HG03354 (cell line): ENCODE measurements at regions not wholly inside any gene's neighbourhood (a gene's known extent, or its start where the extent isn't known, plus 50 kb on each side); places are given as distances from the start of the nearest gene placed in this dataset.

Experiments
- ATAC-seq: cut with Tn5 transposase; IDR thresholded peaks from one replicate; pipeline ENCODE4 v1.9.1; 2021; ENCODE audit warnings: mild to moderate bottlenecking; ENCODE audit not compliant: unreplicated experiment, poor library complexity, severe bottlenecking

DNA sequence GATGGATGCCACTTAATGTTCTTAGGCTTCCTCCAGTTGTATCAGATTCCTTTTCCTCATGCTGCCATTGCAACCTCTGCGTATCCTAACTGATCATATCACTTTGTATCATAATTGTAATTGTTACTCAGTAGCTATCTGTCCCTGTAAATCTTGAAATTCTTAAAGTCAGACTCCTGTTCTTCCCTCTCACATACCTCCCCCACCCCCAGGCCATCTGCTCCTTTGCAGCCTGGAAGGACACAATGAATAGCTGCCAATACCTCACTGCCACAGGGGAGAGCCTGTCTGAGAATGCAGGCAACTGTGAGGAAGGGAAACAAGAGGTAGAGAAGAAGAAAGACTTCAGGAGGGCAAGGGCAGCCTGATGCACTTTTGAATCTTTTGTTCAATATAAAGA, 228.5 kb downstream of the ENC1 start:
- no peak for ATAC-seq

DNA sequence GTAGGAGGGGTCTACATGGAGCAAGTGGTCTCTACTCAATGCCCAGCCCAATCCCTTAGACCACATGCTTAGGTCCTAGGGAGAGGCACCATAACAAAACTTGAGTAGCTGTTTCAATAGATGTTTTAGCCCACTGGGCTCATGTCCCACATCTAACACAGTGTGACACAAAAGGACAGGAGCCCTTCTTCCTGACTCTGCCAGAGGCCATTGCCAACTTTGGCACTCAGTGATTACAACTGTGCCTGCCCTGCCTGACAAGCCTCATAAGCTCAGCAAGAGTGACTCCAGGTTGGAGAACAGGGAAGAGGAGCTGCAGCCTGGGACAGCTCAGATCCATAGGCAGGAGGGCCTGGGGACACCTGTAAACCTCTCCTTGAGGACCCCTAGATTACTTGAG, 230.8 kb downstream of the ENC1 start:
- no peak for ATAC-seq

DNA sequence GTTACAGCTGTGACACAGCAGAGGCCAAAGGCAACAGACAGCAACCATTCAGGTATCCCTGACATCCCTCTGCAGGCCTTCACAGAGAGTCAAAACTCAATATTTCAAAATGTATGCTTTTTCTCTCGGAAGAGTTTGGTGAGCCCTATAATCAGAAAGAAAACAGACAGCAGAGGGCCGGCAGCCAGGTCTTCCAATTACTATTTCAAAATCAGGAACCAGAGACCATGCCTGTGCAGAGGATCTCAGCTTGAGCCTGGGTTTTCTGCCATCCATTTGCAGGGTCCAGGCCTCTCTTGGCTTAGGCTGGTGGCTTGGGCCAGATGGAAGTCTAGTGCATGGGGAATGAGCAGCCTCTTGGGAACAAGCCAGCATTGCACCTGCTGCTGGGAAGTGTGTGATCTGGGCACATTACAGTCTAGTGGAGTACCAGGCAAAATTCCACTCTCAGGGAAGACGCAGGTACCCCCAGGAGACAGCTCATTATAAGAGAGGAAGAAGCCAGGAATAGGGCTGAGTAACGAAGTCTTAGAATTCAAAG, 231.3 kb downstream of the ENC1 start:
- no peak for ATAC-seq

DNA sequence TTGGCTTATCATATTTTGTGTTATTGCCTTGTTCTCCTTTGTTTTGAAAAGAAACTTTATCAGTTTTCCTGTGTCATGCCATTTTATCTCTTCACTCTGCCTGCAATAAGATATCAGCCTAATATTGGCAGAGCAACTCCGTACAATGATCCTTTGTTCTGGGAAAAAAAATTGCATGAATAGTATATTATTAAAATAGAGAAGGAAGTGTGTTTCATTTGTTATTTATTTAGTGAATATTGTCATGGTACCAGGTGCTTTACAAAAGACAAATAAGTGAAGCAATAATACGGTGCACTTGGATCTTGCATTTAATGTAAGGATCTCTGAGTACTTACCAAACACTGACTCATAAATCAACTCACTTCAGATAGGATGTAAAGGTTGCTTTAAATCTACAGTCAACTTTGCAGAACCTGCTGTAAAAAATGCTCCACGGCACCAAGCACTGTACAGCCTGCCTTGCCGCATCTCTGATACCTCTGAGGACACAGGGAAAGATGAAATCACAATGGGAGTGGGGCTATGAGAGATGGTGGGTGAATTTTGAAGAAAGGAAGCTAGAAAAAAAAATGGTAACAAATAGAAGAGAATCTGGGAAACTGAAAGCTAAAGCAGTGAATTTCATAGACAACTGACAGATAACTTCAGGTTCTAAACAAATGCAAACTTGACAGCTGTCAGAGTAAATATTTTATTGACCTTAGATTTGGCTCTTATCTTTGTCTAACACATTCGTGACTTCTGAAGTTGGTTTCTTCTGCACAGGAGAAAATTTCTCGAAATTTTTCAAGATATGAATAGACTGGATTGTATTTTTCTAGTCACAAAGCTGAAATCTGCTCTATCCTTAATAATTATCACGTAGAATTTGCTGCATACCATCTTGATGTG, 232.1 kb downstream of the ENC1 start:
- no peak for ATAC-seq

DNA sequence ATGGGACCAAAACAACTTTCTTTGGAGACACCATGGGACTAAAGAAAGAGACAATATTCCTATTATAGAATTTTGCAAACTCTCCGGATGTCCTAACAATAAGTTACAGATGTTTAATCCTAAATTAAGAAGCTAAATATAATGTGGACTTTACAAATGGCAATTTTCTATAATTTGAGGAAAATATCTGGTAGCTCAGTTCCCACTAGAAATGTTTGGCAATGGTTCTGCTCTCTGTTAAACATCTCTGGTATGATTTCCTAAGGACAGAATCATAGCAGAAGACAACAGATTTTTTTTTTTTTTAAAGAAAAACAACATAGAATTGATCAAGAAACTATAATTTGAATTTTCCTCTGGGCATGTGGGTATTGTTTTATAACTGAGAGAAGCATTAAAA, 232.8 kb downstream of the ENC1 start:
- ATAC-seq, result no peak

DNA sequence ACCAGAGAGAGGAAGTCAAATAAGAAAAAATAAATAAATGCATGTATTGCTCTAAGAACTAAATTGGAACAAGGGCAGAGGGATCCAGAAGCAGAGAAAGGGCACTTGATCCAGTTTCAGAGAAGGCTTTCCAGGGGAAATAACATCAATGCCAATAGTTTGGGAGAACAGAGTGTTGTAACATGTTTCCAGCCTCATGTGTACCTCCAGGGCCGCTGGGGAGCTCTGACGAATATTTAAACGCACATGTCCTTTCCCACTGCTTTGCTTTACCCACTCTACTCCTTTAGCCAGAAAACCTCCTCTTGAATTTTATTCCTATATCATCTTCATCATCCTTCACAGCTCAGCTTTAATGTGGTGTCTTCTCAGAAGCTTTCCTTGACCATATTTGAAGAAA, 233.7 kb downstream of the ENC1 start:
- no peak for ATAC-seq

DNA sequence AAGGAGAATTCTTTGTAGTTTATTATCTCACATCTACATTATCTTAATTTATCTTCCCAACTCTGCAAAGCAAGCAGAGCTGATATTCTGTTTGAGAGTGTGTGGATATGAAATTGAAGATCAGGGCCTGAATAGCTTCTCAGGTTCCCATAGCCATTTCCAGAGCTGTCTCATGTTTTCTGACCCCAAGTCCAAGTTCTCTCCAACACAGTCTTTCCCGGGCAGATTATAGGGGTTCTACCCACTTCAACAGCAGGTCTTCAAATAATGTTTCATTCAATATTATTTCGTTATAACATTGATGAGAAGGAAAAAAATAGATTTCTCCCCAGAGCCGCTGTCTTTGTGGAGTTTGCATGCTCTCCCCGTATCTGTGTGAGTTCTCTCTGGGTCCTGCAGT, 234.9 kb downstream of the ENC1 start:
- ATAC-seq, result no peak

DNA sequence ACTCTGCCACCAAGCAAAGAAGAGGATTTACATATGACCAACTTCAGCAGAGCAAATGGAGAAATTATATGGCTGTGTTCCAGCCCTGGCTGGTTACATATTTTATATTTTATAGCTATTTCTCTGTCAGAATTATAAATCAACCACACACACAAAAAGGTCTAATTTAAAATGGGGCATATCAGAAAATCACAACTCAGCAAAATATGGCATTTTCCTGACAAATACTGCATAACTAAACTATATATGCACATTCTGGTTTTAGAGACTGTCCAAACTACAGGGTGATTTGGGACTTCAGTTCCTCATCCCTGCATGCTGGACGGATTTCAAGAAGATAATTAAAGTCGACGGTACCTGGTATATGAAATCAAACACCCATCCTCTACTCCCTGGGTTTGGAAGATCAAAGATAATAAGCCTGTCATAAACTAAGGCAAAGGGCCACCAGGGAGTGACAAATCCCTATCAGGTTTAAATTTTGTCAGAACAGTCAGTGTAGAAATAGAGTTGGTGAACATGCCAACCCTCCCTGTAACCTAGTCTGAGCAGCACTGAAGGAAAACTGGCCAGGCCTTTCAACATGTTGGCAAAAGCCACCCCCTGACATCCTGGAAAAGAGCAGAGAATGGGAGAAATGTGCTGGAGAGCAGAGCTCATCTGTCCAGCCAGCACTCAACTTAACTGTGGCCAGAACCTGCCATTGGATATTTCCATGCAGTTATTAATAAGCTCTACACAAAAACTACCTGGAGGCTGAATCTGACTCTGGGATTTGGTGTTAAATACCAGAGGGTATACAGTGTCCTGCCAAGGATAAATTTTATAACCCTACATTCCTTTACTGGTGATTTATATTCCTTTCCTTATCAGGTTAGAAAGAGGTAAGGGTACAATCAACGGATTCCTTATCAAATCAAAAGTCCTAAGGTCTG, 235.7 kb downstream of the ENC1 start:
- ATAC-seq, result no peak

DNA sequence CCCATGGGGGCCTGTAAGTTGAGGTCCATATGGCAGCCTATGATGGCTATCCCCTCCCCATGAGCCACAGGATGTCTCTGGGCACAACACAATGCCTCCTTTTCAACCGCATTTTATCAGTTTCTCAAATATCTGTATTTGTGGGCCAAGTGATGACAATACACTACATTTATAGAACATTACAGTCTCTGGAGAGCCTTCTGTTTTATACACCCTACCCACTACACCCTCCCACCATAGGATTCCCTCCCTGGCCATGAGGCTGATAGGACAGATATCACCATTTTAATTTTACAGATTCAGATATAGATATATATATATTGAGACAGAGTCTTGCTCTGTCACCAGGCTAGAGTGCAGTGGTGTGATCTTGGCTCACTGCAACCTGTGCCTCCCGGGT, 236.8 kb downstream of the ENC1 start:
- no peak for ATAC-seq

DNA sequence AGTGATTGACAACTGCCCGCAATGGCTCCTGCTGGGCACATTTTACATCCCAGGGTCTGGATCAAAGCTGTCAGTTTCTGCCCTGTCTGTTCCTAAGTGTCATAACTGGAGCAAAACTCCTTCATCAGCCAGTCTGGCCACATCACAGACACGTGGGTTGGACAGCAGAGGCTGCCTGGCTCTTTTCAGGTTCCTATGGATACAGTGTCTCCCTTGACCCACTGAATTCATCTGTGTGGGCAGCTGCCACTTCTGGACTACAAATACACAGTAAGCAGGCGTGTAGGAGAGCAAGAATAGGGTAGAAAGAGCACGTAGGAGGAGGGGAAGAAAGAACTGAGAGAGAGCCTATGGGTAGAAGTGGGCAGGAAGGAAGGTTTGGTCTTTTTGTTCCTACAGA, 238.0 kb downstream of the ENC1 start:
- ATAC-seq, result no peak

DNA sequence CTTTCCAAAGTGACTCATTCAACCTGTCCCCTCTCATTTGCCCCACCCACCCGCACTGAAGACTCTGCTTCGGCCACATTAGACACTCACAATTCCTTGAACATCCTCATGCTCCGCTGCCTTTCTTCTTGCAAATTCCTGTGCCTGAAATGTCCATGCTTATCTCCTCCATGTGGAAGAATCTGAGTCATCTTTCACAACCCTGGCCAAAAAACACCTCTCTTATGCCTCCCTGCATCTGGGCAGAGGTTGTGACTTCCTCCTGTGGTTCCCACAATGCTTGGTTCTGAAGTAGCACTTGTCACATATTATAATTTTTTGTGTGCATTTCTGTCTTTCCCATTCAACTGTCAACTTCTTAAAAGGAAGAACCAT, 238.6 kb downstream of the ENC1 start:
- ATAC-seq, result no peak

DNA sequence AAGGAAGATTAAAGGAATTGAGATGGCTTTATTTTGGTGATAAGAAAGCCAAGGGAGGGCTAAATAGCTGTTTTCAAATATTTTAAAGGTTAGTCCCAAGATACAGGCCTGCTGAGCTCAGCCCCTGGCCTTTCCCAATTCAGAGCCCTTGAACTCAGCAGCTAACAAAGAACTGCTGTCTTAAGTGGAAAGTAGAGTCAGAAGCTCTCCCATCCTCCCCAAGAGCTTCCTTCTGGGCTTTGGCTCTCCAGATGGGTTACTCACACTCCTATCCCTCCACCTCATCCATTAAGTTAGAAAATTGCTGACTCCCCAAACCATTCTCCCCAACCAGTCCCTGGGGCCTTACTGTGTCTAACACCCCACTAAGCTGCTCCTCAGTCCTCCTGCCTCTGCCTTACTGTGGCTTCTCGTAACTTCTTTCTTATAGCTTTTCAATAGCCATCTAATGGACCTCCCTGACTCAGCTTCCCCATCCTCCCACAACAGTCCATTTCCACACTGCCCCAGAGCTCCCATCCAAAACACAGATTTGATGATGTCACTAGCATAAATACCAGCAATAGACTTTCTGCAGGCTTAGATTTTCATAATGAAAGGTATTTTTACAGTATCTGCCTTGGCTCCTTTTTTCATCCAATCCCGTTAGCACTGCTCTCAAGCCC, 239.1 kb downstream of the ENC1 start:
- no peak for ATAC-seq

DNA sequence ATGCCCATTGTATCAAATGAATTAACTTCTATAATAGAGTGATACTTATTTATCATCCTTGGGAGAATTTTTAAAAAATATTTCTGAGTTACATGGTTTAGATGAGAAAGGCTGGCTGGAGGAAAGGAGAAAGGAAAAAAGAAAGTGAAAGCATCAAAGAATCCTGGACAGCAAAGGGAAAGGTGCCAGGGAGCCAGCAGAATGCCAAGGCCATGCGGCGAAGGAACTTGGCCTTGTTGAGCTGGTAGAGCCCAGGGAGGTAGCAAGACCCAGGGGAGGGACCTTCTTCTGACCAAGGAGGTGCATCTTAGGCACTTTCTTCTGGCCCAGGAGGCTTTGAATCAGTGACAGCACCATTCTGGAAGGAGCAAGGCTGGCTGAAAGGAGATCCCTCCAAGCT, 240.5 kb downstream of the ENC1 start:
- no peak for ATAC-seq

DNA sequence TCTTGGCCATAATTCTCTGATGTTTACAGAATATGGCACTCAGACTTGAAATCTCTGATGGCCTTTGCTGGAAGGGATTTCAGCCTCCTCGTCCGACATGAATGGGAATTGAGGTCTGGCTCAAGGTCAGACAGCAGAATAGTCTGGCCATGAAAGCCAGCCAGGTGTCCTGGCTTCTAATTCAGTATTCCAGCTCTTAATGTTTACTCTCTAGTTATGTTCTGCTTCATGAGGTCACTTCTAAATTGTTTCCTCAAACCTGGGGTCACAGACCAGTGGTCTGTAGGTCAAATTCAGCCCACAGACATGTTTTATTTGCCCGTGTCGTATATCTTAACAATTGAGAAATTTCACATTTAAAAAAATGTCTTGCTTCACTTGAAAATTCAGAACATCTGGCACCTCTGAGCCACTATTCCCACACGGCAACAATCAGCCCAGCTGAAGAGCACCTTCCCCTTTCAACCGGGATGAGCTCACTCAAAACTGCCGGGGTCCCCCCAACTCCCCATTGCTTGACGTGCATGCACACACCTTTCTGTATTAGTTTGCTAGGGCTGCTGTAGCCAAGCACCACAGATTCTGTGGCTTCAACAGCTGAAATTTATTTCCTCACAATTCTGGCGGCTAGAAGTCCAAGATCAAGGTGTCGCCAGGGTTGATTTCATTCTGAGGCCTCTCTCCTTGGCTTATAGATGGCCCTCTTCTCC, 243.5 kb downstream of the ENC1 start:
- no peak for ATAC-seq

DNA sequence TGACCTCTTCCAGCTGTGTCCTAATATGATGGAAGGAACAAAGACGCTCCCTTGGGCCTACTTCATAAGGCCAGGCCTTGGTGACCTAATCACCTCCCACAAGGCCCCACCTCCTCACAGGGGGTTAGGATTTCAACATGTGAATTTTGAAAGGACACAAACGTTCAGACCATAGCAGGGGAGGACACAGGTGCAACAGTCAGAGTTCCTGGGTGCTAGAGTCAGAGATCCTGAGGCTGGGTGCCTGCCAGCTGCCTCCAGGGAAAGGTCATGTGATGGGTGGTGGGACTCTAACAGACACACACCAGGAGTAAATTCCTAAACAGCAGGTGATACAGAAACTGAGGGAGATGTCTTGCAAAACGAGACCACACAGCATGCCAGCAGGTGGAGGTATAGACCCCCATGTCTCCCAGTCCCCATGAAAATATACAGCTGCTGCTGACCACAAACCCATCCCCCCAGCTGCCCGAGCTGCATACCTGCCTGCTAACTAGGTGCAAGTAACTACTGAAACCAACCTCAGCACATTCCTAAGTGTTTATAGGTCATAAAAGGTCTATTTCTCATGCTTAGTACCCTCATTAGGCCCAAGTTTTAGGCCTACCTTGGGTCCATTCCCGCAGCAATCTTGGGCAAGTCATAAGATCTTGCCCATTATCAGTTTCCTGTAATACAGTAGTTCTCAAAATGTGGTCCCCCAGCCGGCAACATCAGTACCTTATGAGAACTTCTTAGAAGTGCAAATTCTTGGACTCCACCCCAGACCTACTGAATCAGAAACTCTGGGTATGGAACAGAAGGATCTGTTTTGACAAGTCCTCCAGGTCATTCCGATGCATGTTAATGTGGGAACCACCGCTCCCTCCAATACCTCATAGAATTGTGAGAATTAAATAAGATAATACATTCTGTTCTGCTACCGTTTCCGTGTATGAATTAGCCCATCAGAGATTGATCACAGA, 245.3 kb downstream of the ENC1 start:
- ATAC-seq, result no peak

DNA sequence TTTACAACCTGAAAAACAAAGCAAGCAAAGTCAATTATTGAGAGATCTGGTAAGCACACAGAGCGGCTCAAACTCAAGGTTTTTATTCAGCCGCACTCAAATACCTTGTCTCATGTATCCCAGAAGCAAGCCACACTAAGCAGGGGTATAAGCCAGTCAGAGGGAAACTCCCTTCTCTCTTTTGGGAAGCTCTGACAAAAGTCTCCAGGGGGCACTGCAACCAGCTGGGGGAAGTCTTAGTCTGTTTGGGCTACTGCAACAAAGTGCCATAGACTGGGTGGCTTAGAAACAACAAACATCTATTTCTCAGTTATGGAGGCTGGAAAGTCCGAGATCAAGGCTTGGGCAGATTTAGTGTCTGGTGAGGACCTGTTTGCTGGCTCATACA, 246.0 kb downstream of the ENC1 start:
- no peak for ATAC-seq

DNA sequence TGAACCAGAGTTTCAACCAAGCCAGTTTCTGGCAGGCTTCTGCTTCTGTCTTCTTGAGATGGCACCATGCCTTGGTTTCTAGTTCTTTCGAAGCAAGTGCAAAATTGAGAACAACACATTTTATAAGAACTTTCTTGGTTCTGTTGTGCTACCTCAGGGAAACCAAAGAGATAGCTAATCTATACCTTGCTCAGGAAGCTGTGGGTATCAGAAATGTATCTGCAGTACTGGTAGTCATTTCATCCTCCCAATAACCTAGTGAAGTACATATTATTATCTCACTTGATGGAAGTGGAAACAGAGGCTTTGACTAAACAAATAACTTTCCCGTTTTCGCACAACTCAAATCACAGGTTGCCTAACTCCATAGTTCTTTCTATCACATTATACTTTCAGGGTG, 246.6 kb downstream of the ENC1 start:
- ATAC-seq, result no peak

DNA sequence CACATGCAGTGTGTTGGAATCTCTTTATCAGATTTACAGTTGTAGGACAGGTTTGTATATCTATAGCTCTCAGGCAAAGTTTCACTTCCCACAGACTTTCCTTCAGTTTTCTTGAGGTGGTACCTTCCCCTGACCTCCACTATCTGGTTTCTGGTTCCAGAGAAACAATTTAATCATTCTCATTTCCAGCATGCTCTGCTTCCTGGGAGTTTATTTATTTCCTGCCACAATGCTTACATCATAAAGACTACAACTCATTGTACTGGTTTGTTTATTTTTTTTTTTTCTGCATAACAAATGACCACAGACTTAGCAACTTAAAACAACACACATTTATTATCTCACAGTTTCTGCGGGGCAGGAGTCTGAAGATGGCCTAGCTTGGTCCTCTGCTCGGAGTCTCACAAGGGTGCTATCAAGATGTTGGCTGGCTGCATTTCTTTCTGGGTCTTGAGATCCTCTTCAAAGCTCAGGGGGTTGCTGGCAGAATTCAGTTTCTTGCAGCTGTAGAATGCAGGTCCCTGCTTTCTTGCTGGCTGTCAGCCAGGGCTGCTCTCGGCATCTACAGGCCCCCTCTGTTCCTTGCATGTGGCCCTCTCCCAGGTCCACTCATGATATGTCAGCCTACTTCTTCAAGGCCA, 247.7 kb downstream of the ENC1 start:
- no peak for ATAC-seq
